BJ (cell line): ENCODE measurements at regions not wholly inside any gene's neighbourhood (a gene's known extent, or its start where the extent isn't known, plus 50 kb on each side); places are given as distances from the start of the nearest gene placed in this dataset.

Source experiments
- CTCF ChIA-PET: fragments of 350-600 bp; formaldehyde crosslinking; extraction: SDS; loops from one replicate; lab custom pipeline; 2021; ENCODE audit warnings: antibody characterized with exemption, inconsistent platforms; lab: Yijun Ruan, JAX
- POLR2A ChIA-PET: fragments of 300-600 bp; sonication (Branson Sonifier 250); formaldehyde crosslinking; extraction: SDS; loops from one replicate; lab custom pipeline; 2021; ENCODE audit warnings: antibody characterized with exemption; lab: Charles Lee
- DNase-seq: peaks from one replicate; pipeline ENCODE4 v3.0.0-alpha.2; 2011; ENCODE audit warnings: low read depth
- H3K27me3 ChIP-seq: 2 replicates; pipeline ENCODE4 v1.6.0; 2011; ENCODE audit warnings: low read length; ENCODE audit not compliant: control insufficient read depth, insufficient read depth
- H3K36me3 ChIP-seq: 2 replicates; pipeline ENCODE4 v1.5.1; 2011; ENCODE audit warnings: low read length; ENCODE audit not compliant: control insufficient read depth, insufficient read depth
- H3K4me3 ChIP-seq: 2 replicates; pipeline ENCODE4 v1.5.1; 2011; ENCODE audit warnings: low read depth, mild to moderate bottlenecking, control low read depth, low read length
- CTCF ChIP-seq: IDR thresholded peaks from 2 replicates; pipeline ENCODE4 v1.5.1; 2011; ENCODE audit warnings: low read depth, mild to moderate bottlenecking, control low read depth, inconsistent platforms, low read length, moderate library complexity; ENCODE audit not compliant: insufficient read depth

- POLR2A ChIA-PET, result no interaction called here
- CTCF ChIA-PET, result interaction anchor here (0.6 to 2.2 kb wide), 2 partner anchors 33 to 36 kb away, joined by 3 to 5 read pairs; no protein-coding TSS in a partner anchor
Observed at GRCh38 chr2:204223544-204223943, 287.0 kb downstream of the ICOS start.

GRCh38 chr2:204225671-204226073, 289.1 kb downstream of the ICOS start:
- no peak for TF ChIP-seq CTCF
- H3K27me3 ChIP-seq, result no peaks in the 10 kb centered on the region
- CTCF ChIA-PET, result interaction anchor here (1.0 kb wide), 1 partner anchor 9 kb away, joined by 3 read pairs; no protein-coding TSS in a partner anchor
- no peak for DNase-seq
- POLR2A ChIA-PET, result no interaction called here
- no peaks in the 10 kb centered on the region for H3K36me3 ChIP-seq
- no peak overlapping the region for H3K4me3 ChIP-seq

More at GRCh38 chr2:204223544-204223943, 287.0 kb downstream of the ICOS start:
- Histone ChIP-seq H3K4me3 (no peak overlapping the region), H3K36me3 (no peaks in the 10 kb centered on the region), H3K27me3 (no peaks in the 10 kb centered on the region)
- no peak for TF ChIP-seq CTCF
- no peak for DNase-seq

DNA sequence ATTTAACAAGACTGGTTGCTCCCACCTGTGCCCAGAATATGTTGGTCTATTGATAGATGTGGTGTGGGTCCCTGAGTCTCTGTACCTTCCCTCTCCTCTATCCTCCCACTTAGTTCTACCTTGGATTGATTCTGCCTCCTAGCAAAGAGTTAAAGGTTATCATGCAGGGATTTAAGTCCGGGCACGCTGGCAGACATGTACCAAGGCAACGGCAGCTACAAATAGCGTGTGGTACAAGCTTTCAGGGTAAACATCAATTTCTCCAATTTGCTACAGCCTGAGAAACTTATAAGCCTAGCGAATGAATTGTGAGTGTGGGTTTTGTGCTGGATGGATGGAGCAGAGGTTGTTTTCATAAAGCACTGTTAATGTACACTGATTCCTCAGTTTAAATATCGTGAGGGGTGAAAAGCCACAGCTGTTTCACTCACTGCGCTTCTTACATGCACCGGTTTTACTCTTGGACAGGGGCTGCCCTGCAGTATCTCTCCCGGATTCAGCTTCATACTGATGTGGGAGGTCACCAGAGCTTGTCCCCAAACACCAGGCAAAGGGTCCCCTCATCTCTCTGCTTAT, 289.8 kb downstream of the ICOS start:
- no peak for TF ChIP-seq CTCF
- H3K4me3 ChIP-seq, result no peak overlapping the region
- POLR2A ChIA-PET, result no interaction called here
- CTCF ChIA-PET, result no interaction called here
- no peaks in the 10 kb centered on the region for H3K27me3 ChIP-seq
- no peaks in the 10 kb centered on the region for H3K36me3 ChIP-seq
- DNase-seq, result no peak

DNA sequence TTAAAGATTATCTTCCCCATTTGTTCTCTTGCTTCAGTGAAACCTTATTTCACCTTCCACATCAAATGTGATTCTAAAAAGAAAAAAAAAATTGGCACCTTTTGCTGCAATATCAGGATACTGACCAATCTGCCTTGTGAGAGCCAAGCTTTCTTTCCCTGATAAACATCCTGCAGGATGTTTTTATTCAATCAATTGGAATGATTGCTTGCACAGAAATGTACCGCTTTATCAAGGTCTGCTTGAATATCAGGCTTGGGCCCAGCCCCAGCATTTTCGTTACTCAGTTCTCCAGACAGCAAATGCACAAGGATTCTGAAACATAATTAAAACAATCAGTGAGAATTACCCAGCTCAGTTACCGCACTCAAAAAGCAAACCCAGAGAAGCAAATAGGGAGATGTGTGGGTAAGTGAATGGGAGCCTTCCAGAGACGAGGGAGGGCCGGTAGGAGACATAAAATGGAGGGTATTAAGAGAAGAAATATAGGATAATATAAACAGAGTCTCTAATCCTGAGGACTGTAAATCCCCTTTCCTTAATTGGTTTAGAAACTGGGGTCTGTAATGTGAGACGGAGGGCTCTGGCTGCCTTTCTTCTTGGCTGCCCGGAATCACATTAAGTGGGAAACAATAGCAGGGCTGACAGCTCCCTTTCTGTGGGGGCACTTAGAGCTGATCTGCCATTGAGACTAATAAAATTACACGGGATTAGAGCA, 291.8 kb downstream of the ICOS start:
- no peak for DNase-seq
- H3K27me3 ChIP-seq, result no peaks in the 10 kb centered on the region
- POLR2A ChIA-PET, result no interaction called here
- no peak for TF ChIP-seq CTCF
- CTCF ChIA-PET, result interaction anchor here (0.8 to 1.0 kb wide), 2 partner anchors 21 to 84 kb away, joined by 3 to 4 read pairs; no protein-coding TSS in a partner anchor
- H3K36me3 ChIP-seq, result no peaks in the 10 kb centered on the region
- no peak overlapping the region for H3K4me3 ChIP-seq

GRCh38 chr2:204234248-204234647, 297.7 kb downstream of the ICOS start:
- TF ChIP-seq CTCF, result no peak
- POLR2A ChIA-PET, result no interaction called here
- Histone ChIP-seq H3K27me3 (no peaks in the 10 kb centered on the region), H3K36me3 (no peaks in the 10 kb centered on the region), H3K4me3 (no peak overlapping the region)
- DNase-seq, result no peak
- CTCF ChIA-PET, result interaction anchor here (0.8 kb wide), 1 partner anchor 9 kb away, joined by 3 read pairs; no protein-coding TSS in a partner anchor
